Neural cell (in vitro differentiated cells): ENCODE measurements at regions not wholly inside any gene's neighbourhood (a gene's known extent, or its start where the extent isn't known, plus 50 kb on each side); places are given as distances from the start of the nearest gene placed in this dataset.

ENCODE experiments used
- EZH2 ChIP-seq: fragments of 200-600, 300-800 bp; shearing (Covaris generic), sonication (generic); IDR thresholded peaks from 2 replicates; pipeline ENCODE4 v1.6.1; 2014; ENCODE audit warnings: antibody characterized with exemption, low read length, borderline replicate concordance, mild to moderate bottlenecking; ENCODE audit not compliant: insufficient read depth, poor library complexity, severe bottlenecking
- POLR2AphosphoS5 ChIP-seq: IDR thresholded peaks from 2 replicates; pipeline ENCODE4 v1.6.1; 2012
- TAF1 ChIP-seq: IDR thresholded peaks from 2 replicates; pipeline ENCODE4 v1.6.1; 2012; ENCODE audit warnings: low read depth
- TF ChIP-seq, protein P1 (sequence below): fragments of 450-650 bp; IDR thresholded peaks from 2 replicates; pipeline ENCODE4 v1.5.1; 2014; ENCODE audit warnings: antibody characterized with exemption, mild to moderate bottlenecking, moderate library complexity; ENCODE audit not compliant: poor library complexity, severe bottlenecking

DNA sequence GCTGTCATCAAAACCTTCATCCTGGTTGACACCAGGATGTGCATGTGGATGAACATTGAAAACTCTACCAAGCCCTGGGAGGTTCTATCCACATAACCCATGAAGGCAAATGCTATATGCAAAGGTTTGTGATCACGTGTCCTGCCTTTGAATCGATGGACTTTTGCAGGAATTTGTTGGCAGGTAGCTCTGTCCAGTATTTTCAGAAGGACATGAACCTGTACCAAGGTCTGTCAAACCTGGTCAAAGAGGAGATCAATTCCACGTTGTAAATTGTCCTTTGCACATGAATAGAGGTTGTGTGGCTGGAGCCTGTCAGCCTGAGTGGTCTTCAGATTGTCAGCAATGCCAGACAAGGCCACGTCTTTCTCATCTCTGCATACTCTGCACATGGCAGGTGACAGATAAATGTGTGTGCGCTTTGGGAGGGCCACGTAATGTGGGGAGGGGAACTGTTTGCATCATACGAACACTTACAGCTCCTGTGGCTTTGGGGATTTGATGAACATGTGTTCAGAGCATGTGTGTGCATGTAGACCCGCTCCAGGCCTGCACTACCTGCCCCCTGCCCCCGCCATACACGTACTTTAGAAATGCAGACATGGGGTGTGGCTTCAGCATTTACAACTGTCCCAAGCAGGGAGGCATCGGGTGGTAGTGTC, 169.1 kb downstream of the ERMARD start:
- TF ChIP-seq, protein P1, sequence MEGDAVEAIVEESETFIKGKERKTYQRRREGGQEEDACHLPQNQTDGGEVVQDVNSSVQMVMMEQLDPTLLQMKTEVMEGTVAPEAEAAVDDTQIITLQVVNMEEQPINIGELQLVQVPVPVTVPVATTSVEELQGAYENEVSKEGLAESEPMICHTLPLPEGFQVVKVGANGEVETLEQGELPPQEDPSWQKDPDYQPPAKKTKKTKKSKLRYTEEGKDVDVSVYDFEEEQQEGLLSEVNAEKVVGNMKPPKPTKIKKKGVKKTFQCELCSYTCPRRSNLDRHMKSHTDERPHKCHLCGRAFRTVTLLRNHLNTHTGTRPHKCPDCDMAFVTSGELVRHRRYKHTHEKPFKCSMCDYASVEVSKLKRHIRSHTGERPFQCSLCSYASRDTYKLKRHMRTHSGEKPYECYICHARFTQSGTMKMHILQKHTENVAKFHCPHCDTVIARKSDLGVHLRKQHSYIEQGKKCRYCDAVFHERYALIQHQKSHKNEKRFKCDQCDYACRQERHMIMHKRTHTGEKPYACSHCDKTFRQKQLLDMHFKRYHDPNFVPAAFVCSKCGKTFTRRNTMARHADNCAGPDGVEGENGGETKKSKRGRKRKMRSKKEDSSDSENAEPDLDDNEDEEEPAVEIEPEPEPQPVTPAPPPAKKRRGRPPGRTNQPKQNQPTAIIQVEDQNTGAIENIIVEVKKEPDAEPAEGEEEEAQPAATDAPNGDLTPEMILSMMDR: no peak
- no peak for TF ChIP-seq POLR2AphosphoS5
- TF ChIP-seq EZH2: no peak
- no peak for TF ChIP-seq TAF1
